ENCODE measurements at regions not wholly inside any gene's neighbourhood (a gene's known extent, or its start where the extent isn't known, plus 50 kb on each side); places are given as distances from the start of the nearest gene placed in this dataset.

DNA sequence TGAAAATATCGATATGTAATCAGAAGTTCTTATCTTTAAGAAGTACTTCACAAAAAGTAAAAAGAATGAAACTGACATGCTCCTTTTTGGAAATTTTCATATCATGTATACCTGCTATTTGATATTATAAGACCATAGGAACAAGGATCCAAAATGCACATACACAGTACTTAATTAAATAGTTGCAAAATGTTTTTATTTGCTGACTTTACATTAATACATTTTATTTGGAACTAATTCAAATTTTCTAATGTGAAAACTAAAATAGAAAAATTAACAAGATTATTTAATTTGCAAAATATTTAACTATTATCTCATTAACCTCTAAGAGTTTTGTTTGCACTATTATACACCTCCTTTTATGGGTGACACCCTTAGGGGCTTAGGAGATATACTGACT lies 155.0 kb downstream of the TRAM1L1 start:
- intact Hi-C loops (cut with micrococcal nuclease), result no loop called here
- H3K9me1 ChIP-seq (ENCODE audit: insufficient read depth, low read length), result no peaks in the 10 kb centered on the region
- in situ Hi-C loops (cut with MboI; ENCODE audit: low sequenced_read_pairs), result no loop called here
- H2AK9ac ChIP-seq (replicated peaks; ENCODE audit: low read depth, low read length, poor library complexity), result no peak overlapping the region
- dilution Hi-C loops (cut with HindIII; ENCODE audit: low sequenced_read_pairs, unreplicated experiment), result no loop called here
- no peak overlapping the region for H2BK15ac ChIP-seq (ENCODE audit: low read depth, low read length)
- H3K79me1 ChIP-seq (ENCODE audit: low read depth in 1 of 2, low read length in 2 of 2), result no peaks in the 10 kb centered on the region
- no peaks in the 10 kb centered on the region for H4K20me1 ChIP-seq (ENCODE audit: insufficient read depth, low read length)
- no peak overlapping the region for H3K56ac ChIP-seq (ENCODE audit: extremely low read depth, insufficient read depth, low read length)
- no peak overlapping the region for H3K4ac ChIP-seq (ENCODE audit: low read depth, low read length)
- POLR2A ChIA-PET (ENCODE audit: unreplicated experiment), result no interaction called here
- H3K14ac ChIP-seq (replicated peaks; ENCODE audit: low read depth, low read length), result no peak overlapping the region
- H3K36me3 ChIP-seq (ENCODE audit: control insufficient read depth, insufficient read depth, low read length), result no peaks in the 10 kb centered on the region
- H2BK20ac ChIP-seq (ENCODE audit: low read depth, low read length), result no peak overlapping the region
- no peaks in the 10 kb centered on the region for H3K27me3 ChIP-seq (ENCODE audit: control insufficient read depth, insufficient read depth, low read length)
- ATAC-seq (ENCODE audit: low read depth) (no peak), DNase-seq (no peak)
- CTCF ChIA-PET, result no interaction called here
- no peak overlapping the region for H3K18ac ChIP-seq (ENCODE audit: low read depth, low read length)
- H4K8ac ChIP-seq (ENCODE audit: low read depth in 2 of 2, low read length in 2 of 2), result no peak overlapping the region
- H2BK5ac ChIP-seq (ENCODE audit: low read depth, low read length, poor library complexity, severe bottlenecking), result no peak overlapping the region
- no peak overlapping the region for H3K23ac ChIP-seq (ENCODE audit: low read depth, low read length)
- no peak overlapping the region for H3K4me2 ChIP-seq (ENCODE audit: low read depth, low read length)
- TF ChIP-seq RCOR1 (IDR thresholded peaks at IDR 0.05; ENCODE audit: insufficient replicate concordance, low read length) (no peak), MAZ (IDR thresholded peaks at IDR 0.05; ENCODE audit: borderline replicate concordance, low read depth, low read length) (no peak), SMC3 (IDR thresholded peaks at IDR 0.05; ENCODE audit: low read depth, low read length) (no peak), BHLHE40 (IDR thresholded peaks at IDR 0.05; ENCODE audit: low read depth, low read length) (no peak), MAFK (IDR thresholded peaks at IDR 0.05; ENCODE audit: low read depth, low read length) (peak; percentile 66)
- TF ChIP-seq, protein P1, sequence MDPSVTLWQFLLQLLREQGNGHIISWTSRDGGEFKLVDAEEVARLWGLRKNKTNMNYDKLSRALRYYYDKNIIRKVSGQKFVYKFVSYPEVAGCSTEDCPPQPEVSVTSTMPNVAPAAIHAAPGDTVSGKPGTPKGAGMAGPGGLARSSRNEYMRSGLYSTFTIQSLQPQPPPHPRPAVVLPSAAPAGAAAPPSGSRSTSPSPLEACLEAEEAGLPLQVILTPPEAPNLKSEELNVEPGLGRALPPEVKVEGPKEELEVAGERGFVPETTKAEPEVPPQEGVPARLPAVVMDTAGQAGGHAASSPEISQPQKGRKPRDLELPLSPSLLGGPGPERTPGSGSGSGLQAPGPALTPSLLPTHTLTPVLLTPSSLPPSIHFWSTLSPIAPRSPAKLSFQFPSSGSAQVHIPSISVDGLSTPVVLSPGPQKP (IDR thresholded peaks at IDR 0.05; ENCODE audit: borderline replicate concordance, low read depth, low read length), result no peak
- no peaks in the 10 kb centered on the region for H3K4me1 ChIP-seq (ENCODE audit: control insufficient read depth, insufficient read depth, low read length)
- no peak overlapping the region for H4K5ac ChIP-seq (ENCODE audit: low read depth, low read length)
- no peak overlapping the region for H3K27ac ChIP-seq (ENCODE audit: insufficient read depth, low read length)
- no peak overlapping the region for H2AFZ ChIP-seq (replicated peaks; ENCODE audit: low read length, poor library complexity)
- H2BK120ac ChIP-seq (ENCODE audit: low read depth, low read length), result no peak overlapping the region
- H4K91ac ChIP-seq (ENCODE audit: insufficient read depth, low read depth, low read length), result no peak overlapping the region
- no peak overlapping the region for H2AK5ac ChIP-seq (ENCODE audit: low read depth, low read length)
- H3K4me3 ChIP-seq (ENCODE audit: insufficient read depth, low read depth, low read length), result no peak overlapping the region
- H3K9me3 ChIP-seq (ENCODE audit: control insufficient read depth, insufficient read depth, low read length), result no peaks in the 10 kb centered on the region
- no peak overlapping the region for H3K9ac ChIP-seq (ENCODE audit: low read depth, low read length)
- no TSS peak for BruUV-seq (replicated peaks)
- WGBS, 2 experiments (ENCODE audit: extremely low coverage in 2 of 2, insufficient read length in 1 of 2), result no CpG with 5 or more reads among the region's 1 CpG

Data from IMR-90 (cell line).